GM19397 (cell line): ENCODE measurements at regions not wholly inside any gene's neighbourhood (a gene's known extent, or its start where the extent isn't known, plus 50 kb on each side); places are given as distances from the start of the nearest gene placed in this dataset.
"Not testable (repeated sequence)": the region's sequence is repeated elsewhere in the genome, so short reads cannot be mapped to it uniquely, and the experiment has no call there.

Experiments used
- ATAC-seq: cut with Tn5 transposase; IDR thresholded peaks from one replicate; pipeline ENCODE4 v1.9.1; 2021; ENCODE audit warnings: mild to moderate bottlenecking, moderate library complexity; ENCODE audit not compliant: unreplicated experiment

- no peak for ATAC-seq
Measured at GRCh38 chr3:21256932-21257331, 494.1 kb downstream of the ZNF385D start.

DNA sequence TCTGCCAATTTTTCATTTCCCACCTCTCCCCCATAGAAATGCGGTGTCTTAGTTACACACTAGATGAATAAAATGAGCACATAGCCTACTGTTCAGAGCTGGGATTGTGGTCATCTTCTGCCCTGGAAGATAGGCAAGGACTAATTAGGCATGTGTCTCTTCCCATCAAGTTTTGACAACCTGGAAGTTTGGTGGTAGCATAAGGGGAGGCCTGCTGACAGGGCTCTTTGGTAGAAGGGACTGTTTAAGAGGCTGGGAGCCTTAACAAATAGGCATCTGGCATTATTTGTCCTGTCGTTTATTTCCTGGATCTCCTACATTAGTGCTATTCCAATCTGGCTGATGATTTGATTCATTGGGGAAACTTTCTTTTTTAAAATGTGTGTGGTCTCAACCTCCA, 512.3 kb downstream of the ZNF385D start:
- no peak for ATAC-seq

DNA sequence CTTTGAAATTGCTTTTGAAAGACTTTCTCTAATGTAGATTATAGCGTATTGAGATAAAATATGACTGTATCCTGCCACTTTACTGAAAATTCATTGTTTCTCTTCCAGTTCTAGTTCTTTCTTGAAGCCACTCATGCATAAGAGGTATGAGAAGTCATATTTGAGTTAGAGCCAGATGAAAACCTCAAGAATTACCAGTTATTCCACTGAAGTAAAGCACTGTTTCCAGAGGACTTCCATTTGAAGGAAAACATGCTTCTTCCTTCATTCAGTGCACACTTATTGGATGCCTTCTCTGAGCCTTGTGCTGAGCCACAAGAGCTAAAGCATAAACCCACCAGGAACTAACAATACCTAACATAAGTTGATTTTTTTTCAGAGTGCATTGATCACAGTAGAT, 513.4 kb downstream of the ZNF385D start:
- ATAC-seq: no peak

- no peak for ATAC-seq
Measured at GRCh38 chr3:21235491-21235890, 515.5 kb downstream of the ZNF385D start.

- no peak for ATAC-seq
Measured at GRCh38 chr3:21234933-21235332, 516.1 kb downstream of the ZNF385D start.

GRCh38 chr3:21229426-21230135, 521.4 kb downstream of the ZNF385D start:
- ATAC-seq: no peak

DNA sequence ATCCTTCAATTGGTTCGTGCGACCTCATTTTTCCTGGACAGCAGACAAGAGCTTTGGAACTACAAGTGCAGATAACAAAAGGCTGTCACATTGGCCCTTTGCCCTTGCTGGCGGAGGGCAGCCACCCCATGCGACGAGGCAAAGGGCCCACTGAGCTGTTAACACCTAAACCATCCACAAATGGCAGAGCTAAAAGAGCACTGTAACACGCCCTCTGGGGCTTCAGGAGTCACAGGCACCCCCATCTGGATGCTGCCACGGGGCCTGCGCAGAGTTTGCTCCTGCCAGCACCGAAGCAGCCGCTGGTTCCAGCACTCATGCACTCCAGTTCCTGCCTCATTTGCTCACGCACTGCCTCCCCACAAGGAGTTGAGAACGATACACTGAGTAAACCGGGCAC, 524.9 kb downstream of the ZNF385D start:
- ATAC-seq: no peak

- ATAC-seq: no peak
Measured at GRCh38 chr3:21220944-21221343, 530.1 kb downstream of the ZNF385D start.

DNA sequence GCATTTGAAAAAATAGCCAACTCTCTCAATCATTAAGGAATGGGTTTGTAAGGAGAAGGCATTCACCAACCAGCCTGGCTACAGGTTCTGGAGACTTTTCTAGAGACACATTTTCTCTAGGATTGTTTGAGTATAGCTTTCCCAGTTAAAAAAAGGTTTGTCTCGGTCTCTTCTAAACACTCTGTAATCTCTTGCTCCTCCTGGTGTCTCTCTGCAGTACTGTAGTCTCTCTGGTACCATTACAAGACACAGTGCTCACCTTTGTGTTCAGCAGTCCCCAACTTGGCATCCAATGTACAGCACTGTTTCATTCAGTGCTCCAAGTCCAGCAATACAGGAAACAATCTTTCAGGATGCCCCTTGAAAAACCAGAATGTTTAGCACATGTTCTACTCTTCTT, 534.4 kb downstream of the ZNF385D start:
- no peak for ATAC-seq

DNA sequence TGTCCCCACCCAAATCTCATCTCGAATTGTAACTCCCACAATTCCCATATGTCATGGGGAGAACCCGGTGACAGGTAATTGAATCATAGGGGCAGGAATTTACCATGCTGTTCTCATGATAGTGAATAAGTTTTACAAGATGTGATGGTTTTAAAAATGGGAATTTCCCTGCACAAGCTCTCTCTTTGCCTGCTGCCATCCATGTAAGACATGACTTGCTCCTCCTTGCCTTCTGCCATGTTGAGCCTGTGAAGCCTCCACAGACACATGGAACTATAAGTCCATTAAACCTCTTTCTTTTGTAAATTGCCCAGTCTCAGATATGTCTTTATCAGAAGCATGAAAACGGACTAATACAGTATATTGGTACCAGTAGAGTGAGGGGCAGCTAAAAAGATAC, 546.9 kb downstream of the ZNF385D start:
- ATAC-seq: not testable (repeated sequence)

DNA sequence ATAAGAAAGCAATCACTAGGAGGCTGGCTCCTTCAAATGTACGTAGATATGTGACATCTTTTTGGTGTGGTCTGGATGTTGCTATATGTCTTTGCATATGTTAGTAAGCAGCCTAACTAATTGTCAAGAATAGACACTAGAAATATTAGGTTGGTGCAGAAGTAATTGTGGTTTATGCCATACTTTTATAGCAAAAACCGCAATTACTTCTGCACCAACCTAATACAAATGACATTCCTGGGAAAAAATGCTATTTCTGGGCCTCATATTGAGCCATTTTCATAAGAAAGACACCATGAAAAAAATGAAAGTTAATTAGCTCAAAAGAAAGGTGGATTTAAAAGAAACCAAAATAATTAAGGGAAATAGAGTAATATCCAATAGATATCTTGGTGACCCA, 555.8 kb downstream of the ZNF385D start:
- ATAC-seq: no peak

GRCh38 chr3:21194036-21194435, 557.0 kb downstream of the ZNF385D start:
- ATAC-seq: not testable (repeated sequence)

GRCh38 chr3:21188459-21188858, 562.6 kb downstream of the ZNF385D start:
- ATAC-seq: no peak

- ATAC-seq: no peak
Measured at GRCh38 chr3:21185816-21186314, 565.1 kb downstream of the ZNF385D start.

GRCh38 chr3:21174461-21174860, 576.5 kb downstream of the ZNF385D start:
- ATAC-seq: no peak

DNA sequence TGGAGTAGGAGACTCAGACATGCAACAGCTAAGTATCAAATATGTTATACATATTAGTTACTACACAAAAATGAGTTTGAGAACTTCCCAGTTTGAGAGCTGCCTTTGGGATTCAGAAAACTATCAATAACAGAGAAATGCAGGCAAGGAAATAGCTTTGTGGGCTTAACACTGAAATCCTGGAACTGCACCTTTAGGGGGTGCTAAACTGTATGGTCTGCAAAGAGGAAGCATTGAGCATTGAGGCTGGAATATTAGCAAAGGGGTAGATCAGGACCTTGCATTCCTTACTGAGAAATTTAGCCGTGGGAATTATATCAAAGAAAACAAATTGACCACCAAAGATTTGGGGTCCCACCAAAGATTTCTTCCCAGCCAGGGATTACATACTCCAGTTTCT, 580.0 kb downstream of the ZNF385D start:
- ATAC-seq: no peak

- no peak for ATAC-seq
Measured at GRCh38 chr3:21169948-21170347, 581.1 kb downstream of the ZNF385D start.

DNA sequence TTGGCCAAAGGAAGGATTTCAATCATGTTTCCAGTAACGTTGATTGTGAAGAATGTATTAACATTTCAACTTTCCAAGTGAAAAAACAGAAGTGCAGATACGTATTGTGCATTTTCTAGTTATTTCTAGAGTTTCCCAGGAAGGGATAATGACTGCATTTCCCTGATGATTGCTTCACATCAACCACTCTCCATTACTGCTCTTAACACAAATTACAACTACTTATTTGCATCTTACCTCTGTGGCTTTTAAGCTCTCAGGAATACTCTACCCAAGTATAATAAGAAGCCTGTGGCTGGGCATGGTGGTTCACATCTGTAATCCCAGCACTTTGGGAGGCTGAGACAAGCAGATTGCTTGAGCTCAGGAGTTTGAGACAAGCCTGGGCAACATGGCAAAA, 582.5 kb downstream of the ZNF385D start:
- no peak for ATAC-seq

GRCh38 chr3:21163956-21164355, 587.1 kb downstream of the ZNF385D start:
- no peak for ATAC-seq

DNA sequence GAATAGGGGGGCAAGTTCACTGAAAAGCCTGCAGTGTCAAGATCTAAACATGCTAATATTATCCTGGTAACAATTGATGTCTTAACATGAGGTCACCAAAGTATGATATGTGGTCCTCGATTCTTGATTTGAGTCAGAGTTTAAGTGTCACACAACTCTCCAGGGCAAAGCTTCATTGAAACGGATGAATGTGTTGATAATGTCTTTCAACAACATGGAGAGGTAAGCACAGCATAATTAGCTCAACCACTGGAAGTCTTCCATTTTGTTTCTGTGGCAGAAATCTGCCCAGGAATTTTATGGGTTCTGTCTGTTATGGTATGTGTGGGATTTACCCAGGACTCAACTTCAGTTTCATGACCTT, 591.5 kb downstream of the ZNF385D start:
- no peak for ATAC-seq

DNA sequence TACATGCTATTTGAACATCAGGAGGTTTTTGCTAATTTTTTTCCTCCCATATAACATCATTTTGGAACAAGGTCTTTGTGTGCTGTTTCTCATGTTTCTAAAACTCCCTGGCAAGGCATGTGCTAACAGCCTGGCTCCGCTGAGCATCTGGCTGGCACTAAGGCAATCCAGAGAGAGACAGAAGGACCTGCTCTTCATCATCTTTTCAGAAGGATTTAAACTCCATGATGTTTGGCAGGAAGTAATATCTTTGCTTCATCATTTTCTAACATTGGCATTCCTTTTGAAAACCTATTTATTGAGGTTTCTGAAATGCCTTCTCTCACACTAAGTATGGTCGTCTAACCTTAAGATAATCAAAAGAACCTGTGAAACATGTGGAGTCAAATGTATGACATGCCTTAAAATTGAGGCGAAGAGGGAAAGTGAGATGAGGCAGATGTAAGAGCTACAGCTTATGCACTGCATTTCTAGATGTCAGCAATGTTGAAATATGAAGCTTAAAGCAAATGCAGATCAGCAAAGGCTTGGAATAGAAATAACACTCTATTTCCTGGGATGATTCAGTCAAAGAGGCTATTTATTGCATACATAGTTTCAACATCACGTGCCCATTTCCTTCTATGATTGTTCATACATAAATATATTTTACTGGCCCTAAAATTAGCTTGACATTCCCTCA, 592.0 kb downstream of the ZNF385D start:
- ATAC-seq: no peak

DNA sequence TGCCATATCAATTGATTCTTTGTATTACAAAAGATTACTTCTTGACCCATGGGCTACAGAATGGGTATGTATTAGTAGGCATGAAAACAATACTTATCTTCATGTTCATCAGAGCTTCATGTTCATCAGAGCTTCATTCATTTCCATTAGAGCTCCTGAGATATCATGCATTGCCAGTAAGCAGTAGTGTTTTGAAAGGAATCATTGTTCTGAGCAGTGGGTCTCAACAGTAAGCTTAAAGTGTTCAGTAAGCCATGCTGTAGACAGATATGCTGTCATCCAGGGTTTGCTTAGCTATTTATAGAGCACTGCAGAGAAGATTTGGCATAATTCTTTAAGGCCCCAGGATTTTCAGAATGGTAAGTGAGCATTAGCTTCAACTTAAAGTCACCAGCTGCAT, 596.1 kb downstream of the ZNF385D start:
- ATAC-seq: no peak

GRCh38 chr3:21152555-21152954, 598.5 kb downstream of the ZNF385D start:
- ATAC-seq: no peak
